ENCODE measurements at regions not wholly inside any gene's neighbourhood (a gene's known extent, or its start where the extent isn't known, plus 50 kb on each side); places are given as distances from the start of the nearest gene placed in this dataset.
"Not testable (repeated sequence)": the region's sequence is repeated elsewhere in the genome, so short reads cannot be mapped to it uniquely, and the experiment has no call there.

DNA sequence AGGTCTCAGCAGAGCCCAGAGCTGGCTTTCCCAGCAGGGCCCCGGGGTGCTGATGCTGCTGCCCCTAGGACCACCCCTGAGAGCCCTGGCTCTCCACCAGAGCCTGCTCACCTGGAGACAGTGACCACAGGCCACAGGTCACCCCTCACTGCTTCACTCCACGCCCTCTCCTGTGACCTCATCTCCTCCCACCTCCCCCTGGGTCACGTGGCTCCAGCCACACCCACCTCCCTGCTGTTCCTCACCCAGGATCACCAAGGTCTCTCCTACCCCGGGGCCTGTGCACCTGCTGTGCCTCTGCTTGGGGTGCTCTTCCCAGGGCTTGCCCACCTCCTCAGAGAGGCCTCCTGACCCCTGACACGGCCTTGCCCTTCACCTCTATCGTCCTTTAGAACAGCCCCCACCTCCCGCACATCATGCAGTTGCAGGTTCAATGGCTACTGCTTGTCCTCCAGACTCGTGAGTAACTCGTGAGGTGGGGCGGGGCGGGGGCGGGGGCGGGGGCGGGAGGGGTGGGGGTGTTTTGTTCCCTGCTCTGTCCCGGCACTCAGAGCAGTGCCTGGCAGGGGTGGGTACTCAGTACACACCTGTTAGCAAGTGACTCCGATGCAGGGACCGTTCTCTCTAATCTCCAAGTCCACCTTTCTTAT lies 468.0 kb downstream of the PREX1 start:
- Mint-ChIP-seq H3K4me1 (no peaks in the 10 kb centered on the region), H3K4me3 (peak overlapping the region in 1 of 2 donors; percentile 45), H3K27me3 (ENCODE audit: low read depth in 3 of 3) (peaks cover 0 to 9% (median 4%) of the 10 kb centered on the region in 3 donors), H3K9me3 (peaks cover 0 to 5% (median 0%) of the 10 kb centered on the region in 7 donors), H3K27ac (no peak overlapping the region), H3K36me3 (no peaks in the 10 kb centered on the region)
- TF ChIP-seq, protein P1, sequence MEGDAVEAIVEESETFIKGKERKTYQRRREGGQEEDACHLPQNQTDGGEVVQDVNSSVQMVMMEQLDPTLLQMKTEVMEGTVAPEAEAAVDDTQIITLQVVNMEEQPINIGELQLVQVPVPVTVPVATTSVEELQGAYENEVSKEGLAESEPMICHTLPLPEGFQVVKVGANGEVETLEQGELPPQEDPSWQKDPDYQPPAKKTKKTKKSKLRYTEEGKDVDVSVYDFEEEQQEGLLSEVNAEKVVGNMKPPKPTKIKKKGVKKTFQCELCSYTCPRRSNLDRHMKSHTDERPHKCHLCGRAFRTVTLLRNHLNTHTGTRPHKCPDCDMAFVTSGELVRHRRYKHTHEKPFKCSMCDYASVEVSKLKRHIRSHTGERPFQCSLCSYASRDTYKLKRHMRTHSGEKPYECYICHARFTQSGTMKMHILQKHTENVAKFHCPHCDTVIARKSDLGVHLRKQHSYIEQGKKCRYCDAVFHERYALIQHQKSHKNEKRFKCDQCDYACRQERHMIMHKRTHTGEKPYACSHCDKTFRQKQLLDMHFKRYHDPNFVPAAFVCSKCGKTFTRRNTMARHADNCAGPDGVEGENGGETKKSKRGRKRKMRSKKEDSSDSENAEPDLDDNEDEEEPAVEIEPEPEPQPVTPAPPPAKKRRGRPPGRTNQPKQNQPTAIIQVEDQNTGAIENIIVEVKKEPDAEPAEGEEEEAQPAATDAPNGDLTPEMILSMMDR (IDR thresholded peaks at IDR 0.05): no peak
- Histone ChIP-seq H3K36me3 (replicated peaks in 1 of 2; ENCODE audit: control insufficient read depth in 1 of 2, insufficient read depth in 2 of 2, low read length in 2 of 2) (no peaks in the 10 kb centered on the region), H4K20me1 (ENCODE audit: insufficient read depth, low read length) (no peaks in the 10 kb centered on the region), H3K9me3 (replicated peaks in 1 of 2; ENCODE audit: control insufficient read depth in 1 of 2, insufficient read depth in 1 of 2, low read length in 2 of 2) (no peaks in the 10 kb centered on the region), H3K27ac (ENCODE audit: low read depth in 1 of 2, low read length in 2 of 2) (no peak overlapping the region), H3K9ac (ENCODE audit: insufficient read depth, low read length, poor library complexity, severe bottlenecking) (no peak overlapping the region), H3K4me1 (ENCODE audit: control insufficient read depth in 1 of 2, insufficient read depth in 2 of 2, low read length in 2 of 2) (no peaks in the 10 kb centered on the region), H3K4me2 (replicated peaks; ENCODE audit: extremely low read depth, low read length, poor library complexity, severe bottlenecking) (no peak overlapping the region), H3K27me3 (ENCODE audit: control insufficient read depth in 2 of 2, insufficient read depth in 2 of 2, low read length in 2 of 2) (no peaks in the 10 kb centered on the region), H3K79me2 (ENCODE audit: insufficient read depth, low read length) (no peaks in the 10 kb centered on the region), H3K4me3 (replicated peaks in 1 of 3; ENCODE audit: low read depth in 2 of 3, low read length in 3 of 3) (no peak overlapping the region), H2AFZ (ENCODE audit: insufficient read depth, low read depth, low read length, poor library complexity, severe bottlenecking) (no peak overlapping the region)
- intact Hi-C loops (cut with micrococcal nuclease): no loop called here
- DNase-seq: no peak
- 68% methylated on average over 6 of the region's 17 CpGs for WGBS (ENCODE audit: insufficient coverage)

DNA sequence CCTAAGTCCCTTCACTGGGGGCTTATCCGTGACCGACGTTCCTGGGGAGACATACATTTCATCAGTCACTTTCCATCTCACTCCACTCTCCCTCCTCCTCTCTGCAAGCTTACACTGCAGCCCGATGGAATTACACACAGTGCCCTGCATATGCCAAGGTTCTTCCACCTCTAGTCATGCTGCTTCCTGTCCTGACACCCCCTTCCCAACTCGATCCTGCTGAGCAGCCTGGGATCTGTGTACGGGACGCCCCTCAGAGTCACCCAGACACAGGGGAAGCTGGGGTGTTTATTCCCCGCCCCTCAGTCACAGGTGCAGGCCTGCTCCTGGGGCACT lies 468.8 kb downstream of the PREX1 start:
- H4K20me1 ChIP-seq (ENCODE audit: insufficient read depth, low read length); H3K4me3 Mint-ChIP-seq; H2AFZ ChIP-seq (ENCODE audit: insufficient read depth, low read depth, low read length, poor library complexity, severe bottlenecking); H3K27me3 ChIP-seq (ENCODE audit: control insufficient read depth in 2 of 2, insufficient read depth in 2 of 2, low read length in 2 of 2); H3K9me3 ChIP-seq (replicated peaks in 1 of 2; ENCODE audit: control insufficient read depth in 1 of 2, insufficient read depth in 1 of 2, low read length in 2 of 2); H3K27ac Mint-ChIP-seq; H3K4me2 ChIP-seq (replicated peaks; ENCODE audit: extremely low read depth, low read length, poor library complexity, severe bottlenecking); H3K36me3 ChIP-seq (replicated peaks in 1 of 2; ENCODE audit: control insufficient read depth in 1 of 2, insufficient read depth in 2 of 2, low read length in 2 of 2); H3K4me1 Mint-ChIP-seq; H3K4me3 ChIP-seq (replicated peaks in 1 of 3; ENCODE audit: low read depth in 2 of 3, low read length in 3 of 3); H3K79me2 ChIP-seq (ENCODE audit: insufficient read depth, low read length); H3K9ac ChIP-seq (ENCODE audit: insufficient read depth, low read length, poor library complexity, severe bottlenecking); H3K4me1 ChIP-seq (ENCODE audit: control insufficient read depth in 1 of 2, insufficient read depth in 2 of 2, low read length in 2 of 2); H3K27ac ChIP-seq (ENCODE audit: low read depth in 1 of 2, low read length in 2 of 2); H3K9me3 Mint-ChIP-seq; H3K36me3 Mint-ChIP-seq; DNase-seq; H3K27me3 Mint-ChIP-seq (ENCODE audit: low read depth in 3 of 3); intact Hi-C loops (cut with micrococcal nuclease): not testable (repeated sequence)
- 81% methylated on average over 4 of the region's 8 CpGs for WGBS (ENCODE audit: insufficient coverage)

Data from CD14-positive monocyte (primary cell).